ENCODE measurements at regions not wholly inside any gene's neighbourhood (a gene's known extent, or its start where the extent isn't known, plus 50 kb on each side); places are given as distances from the start of the nearest gene placed in this dataset.

- Histone ChIP-seq H4K20me1 (replicated peaks; ENCODE audit: control insufficient read depth, extremely low read depth, insufficient read depth, low read length) (no peaks in the 10 kb centered on the region), H3K9ac (replicated peaks; ENCODE audit: extremely low read depth, insufficient read depth, low read length) (no peak overlapping the region), H3K9me1 (replicated peaks; ENCODE audit: control insufficient read depth, extremely low read depth, insufficient read depth, low read length) (no peaks in the 10 kb centered on the region), H3K27ac (ENCODE audit: insufficient read depth, low read depth, low read length) (no peak overlapping the region), H3K36me3 (ENCODE audit: control insufficient read depth in 2 of 2, extremely low read depth in 1 of 2, insufficient read depth in 2 of 2, low read length in 2 of 2) (no peaks in the 10 kb centered on the region), H3K4me1 (ENCODE audit: control insufficient read depth, extremely low read depth, insufficient read depth, low read length) (no peaks in the 10 kb centered on the region), H3K27me3 (ENCODE audit: control insufficient read depth in 2 of 2, insufficient read depth in 2 of 2, low read length in 2 of 2) (no peaks in the 10 kb centered on the region), H2AFZ (ENCODE audit: low read depth, low read length) (no peak overlapping the region), H3K4me3 (replicated peaks in 1 of 3; ENCODE audit: insufficient read depth in 1 of 3, low read depth in 1 of 3, low read length in 3 of 3) (no peak overlapping the region), H3K4me2 (ENCODE audit: insufficient read depth, low read length) (no peak overlapping the region), H3K9me3 (replicated peaks; ENCODE audit: control insufficient read depth, insufficient read depth, low read length) (no peaks in the 10 kb centered on the region), H3K79me2 (ENCODE audit: control insufficient read depth, insufficient read depth, low read length) (no peaks in the 10 kb centered on the region)
- TF ChIP-seq CTCF (IDR thresholded peaks at IDR 0.05; ENCODE audit: extremely low read depth in 1 of 2, insufficient read depth in 1 of 2, low read depth in 1 of 2, low read length in 2 of 2) (no peak), POLR2A (IDR thresholded peaks at IDR 0.05; ENCODE audit: low read depth, low read length) (no peak), MAX (IDR thresholded peaks at IDR 0.05; ENCODE audit: insufficient read depth, insufficient read length) (no peak), MYC (IDR thresholded peaks at IDR 0.05; ENCODE audit: low read depth, low read length) (no peak), JUN (IDR thresholded peaks at IDR 0.05; ENCODE audit: borderline replicate concordance, insufficient read depth, insufficient read length, low read depth) (no peak), POLR2AphosphoS5 (IDR thresholded peaks at IDR 0.05; ENCODE audit: insufficient read depth, low read depth, low read length) (no peak), EZH2 (IDR thresholded peaks at IDR 0.05; ENCODE audit: borderline replicate concordance, low read depth, low read length, severe bottlenecking) (no peak), FOS (IDR thresholded peaks at IDR 0.05; ENCODE audit: borderline replicate concordance, insufficient read depth, low read length) (no peak)
- intact Hi-C loops (cut with micrococcal nuclease), result no loop called here
- DNase-seq (ENCODE audit: low read depth, low spot score) (no peak), FAIRE-seq (no peak)
- BruUV-seq (replicated peaks), result no TSS peak
- dilution Hi-C loops (cut with MboI; ENCODE audit: extremely low pct_ligation_motif_present, low sequenced_read_pairs), result no loop called here
- CTCF ChIA-PET, result no interaction called here
- POLR2A ChIA-PET, result no interaction called here
Measured at GRCh38 chr7:88450874-88451273, 144.2 kb upstream of the STEAP4 start.
